Keratinocyte (primary cell): ENCODE measurements at regions not wholly inside any gene's neighbourhood (a gene's known extent, or its start where the extent isn't known, plus 50 kb on each side); places are given as distances from the start of the nearest gene placed in this dataset.

Source experiments
- DNase-seq: peaks from one replicate; pipeline ENCODE4 v3.0.0-alpha.2; 2011; ENCODE audit warnings: low read depth, missing footprints, low spot score
- FAIRE-seq: peaks from 2 replicates; lab custom pipeline; 2011; peaks lifted over from hg19 to GRCh38; lab: Jason Lieb, UNC
- H2AFZ ChIP-seq: 2 replicates; pipeline ENCODE4 v1.6.0; 2012; ENCODE audit warnings: low read length, control low read depth, inconsistent platforms; ENCODE audit not compliant: control insufficient read depth
- H3K27ac ChIP-seq: 2 replicates; pipeline ENCODE4 v1.5.1; 2011; ENCODE audit warnings: low read length; ENCODE audit not compliant: control insufficient read depth, insufficient read depth
- H3K27me3 ChIP-seq: 3 replicates; pipeline ENCODE4 v1.6.0; 2011; ENCODE audit warnings: low read length; ENCODE audit not compliant: control insufficient read depth, insufficient read depth; ENCODE audit errors: extremely low read depth
- H3K36me3 ChIP-seq, 2 experiments: 2 replicates in 1 of 2; 3 replicates in 1 of 2; pipeline ENCODE4 v1.5.1; 2011; ENCODE audit warnings: low read length in 2 of 2, mild to moderate bottlenecking in 1 of 2; ENCODE audit not compliant: control insufficient read depth in 2 of 2, insufficient read depth in 2 of 2; ENCODE audit errors: extremely low read depth in 1 of 2
- H3K4me1 ChIP-seq: 3 replicates; pipeline ENCODE4 v1.5.1; 2011; ENCODE audit warnings: low read length; ENCODE audit not compliant: control insufficient read depth, insufficient read depth; ENCODE audit errors: extremely low read depth
- H3K4me2 ChIP-seq: 3 replicates; pipeline ENCODE4 v1.6.0; 2011; ENCODE audit warnings: low read depth, low read length; ENCODE audit not compliant: control insufficient read depth, insufficient read depth; ENCODE audit errors: extremely low read depth
- H3K4me3 ChIP-seq, 3 experiments: fragments of 200-600 bp in 1 of 3; sonication (generic) in 1 of 3; 2 replicates in 2 of 3; 3 replicates in 1 of 3; pipeline ENCODE4 v1.5.1; 2011 to 2016; ENCODE audit warnings: low read length in 3 of 3, mild to moderate bottlenecking in 3 of 3, control low read depth in 2 of 3, inconsistent platforms in 1 of 3, low read depth in 1 of 3, mixed read lengths in 1 of 3, mixed run types in 1 of 3, moderate library complexity in 1 of 3; ENCODE audit not compliant: control insufficient read depth in 2 of 3, insufficient read depth in 2 of 3; ENCODE audit errors: extremely low read depth in 1 of 3
- H3K79me2 ChIP-seq: 2 replicates; pipeline ENCODE4 v1.6.0; 2012; ENCODE audit warnings: low read length; ENCODE audit not compliant: control insufficient read depth, insufficient read depth
- H3K9ac ChIP-seq: 3 replicates; pipeline ENCODE4 v1.6.0; 2011; ENCODE audit warnings: low read length; ENCODE audit not compliant: control insufficient read depth, insufficient read depth; ENCODE audit errors: extremely low read depth
- H3K9me1 ChIP-seq: 3 replicates; pipeline ENCODE4 v1.6.0; 2011; ENCODE audit warnings: low read length; ENCODE audit not compliant: control insufficient read depth, insufficient read depth; ENCODE audit errors: extremely low read depth
- H3K9me3 ChIP-seq: 2 replicates; pipeline ENCODE4 v1.5.1; 2012; ENCODE audit warnings: low read depth, low read length; ENCODE audit not compliant: control insufficient read depth
- H4K20me1 ChIP-seq: 3 replicates; pipeline ENCODE4 v1.6.0; 2011; ENCODE audit warnings: low read length; ENCODE audit not compliant: control insufficient read depth, insufficient read depth; ENCODE audit errors: extremely low read depth
- CTCF ChIP-seq, 3 experiments: IDR thresholded peaks in 1 of 3; conservative IDR thresholded peaks in 1 of 3; optimal IDR thresholded peaks in 1 of 3; 2 replicates in 2 of 3; 3 replicates in 1 of 3; pipeline versions ENCODE3 to v1.5.1; 2011; ENCODE audit warnings: low read length in 3 of 3, mild to moderate bottlenecking in 3 of 3, moderate library complexity in 2 of 3, control low read depth in 1 of 3, inconsistent platforms in 1 of 3; ENCODE audit not compliant: insufficient read depth in 2 of 3; ENCODE audit errors: extremely low read depth in 1 of 3
- EZH2 ChIP-seq: IDR thresholded peaks from one replicate; pipeline ENCODE4 v1.6.1; 2012; ENCODE audit warnings: inconsistent platforms, mild to moderate bottlenecking, low read length, moderate library complexity
- dilution Hi-C: fragments of 300-500 bp; cut with MboI; formaldehyde crosslinking; loops from one replicate; pipeline ENCODE4 v1.7.0; 2020; ENCODE audit warnings: low sequenced_read_pairs; ENCODE audit not compliant: extremely low pct_ligation_motif_present

GRCh38 chr5:91910655-91911054, 527.5 kb upstream of the ARRDC3 start:
- no peak for DNase-seq
- H3K27me3 ChIP-seq = no peaks in the 10 kb centered on the region
- no peak overlapping the region for H3K9ac ChIP-seq
- no peak overlapping the region for H2AFZ ChIP-seq
- no peak overlapping the region for H3K4me2 ChIP-seq
- no peaks in the 10 kb centered on the region for H3K9me3 ChIP-seq
- no peak for FAIRE-seq
- no peak for TF ChIP-seq CTCF (optimal IDR thresholded peaks at IDR 0.05 in 1 of 3, IDR thresholded peaks at IDR 0.05 in 1 of 3, conservative IDR thresholded peaks at IDR 0.05 in 1 of 3; ENCODE audit: extremely low read depth in 1 of 3, insufficient read depth in 2 of 3, low read length in 3 of 3)
- no peak for TF ChIP-seq EZH2
- H3K36me3 ChIP-seq = no peaks in the 10 kb centered on the region
- H3K79me2 ChIP-seq = no peaks in the 10 kb centered on the region
- no peak overlapping the region for H3K4me3 ChIP-seq
- H4K20me1 ChIP-seq = no peaks in the 10 kb centered on the region
- dilution Hi-C loops = no loop called here
- H3K4me1 ChIP-seq = no peaks in the 10 kb centered on the region
- no peaks in the 10 kb centered on the region for H3K9me1 ChIP-seq
- no peak overlapping the region for H3K27ac ChIP-seq

- Histone ChIP-seq H3K4me2 (no peak overlapping the region), H2AFZ (no peak overlapping the region), H3K79me2 (no peaks in the 10 kb centered on the region), H3K9ac (no peak overlapping the region), H4K20me1 (no peaks in the 10 kb centered on the region), H3K4me1 (no peaks in the 10 kb centered on the region), H3K4me3 (no peak overlapping the region), H3K27ac (no peak overlapping the region), H3K27me3 (no peaks in the 10 kb centered on the region), H3K9me1 (no peaks in the 10 kb centered on the region), H3K36me3 (no peaks in the 10 kb centered on the region), H3K9me3 (no peaks in the 10 kb centered on the region)
- DNase-seq (no peak), FAIRE-seq (no peak)
- no peak for TF ChIP-seq EZH2
- TF ChIP-seq CTCF (optimal IDR thresholded peaks at IDR 0.05 in 1 of 3, IDR thresholded peaks at IDR 0.05 in 1 of 3, conservative IDR thresholded peaks at IDR 0.05 in 1 of 3; ENCODE audit: extremely low read depth in 1 of 3, insufficient read depth in 2 of 3, low read length in 3 of 3) = no peak
- dilution Hi-C loops = no loop called here
These were observed 527.1 kb upstream of the ARRDC3 start for GRCh38 chr5:91910247-91910646.
